Thyroid gland (tissue), 4 donors: ENCODE measurements at regions not wholly inside any gene's neighbourhood (a gene's known extent, or its start where the extent isn't known, plus 50 kb on each side); places are given as distances from the start of the nearest gene placed in this dataset.

ENCODE experiments used
- DNase-seq, 2 donors: peaks; one replicate each; pipeline ENCODE4 v3.0.0-alpha.2; 2019
- H3K27ac ChIP-seq, 3 donors: fragments of 200-600 bp; sonication (generic); 1 replicate in 2 of 3; 2 replicates in 1 of 3; pipeline ENCODE4 v1.5.1; 2016 to 2019; ENCODE audit warnings: mild to moderate bottlenecking in 1 of 3, moderate library complexity in 1 of 3
- H3K27me3 ChIP-seq: fragments of 200-600 bp; sonication (generic); one replicate; pipeline ENCODE4 v1.5.1; 2019
- H3K36me3 ChIP-seq, 2 donors: fragments of 200-600 bp; sonication (generic); one replicate each; pipeline ENCODE4 v1.5.1; 2016 to 2019
- H3K4me1 ChIP-seq, 2 donors: fragments of 200-600 bp; sonication (generic); one replicate each; pipeline ENCODE4 v1.5.1; 2017 to 2019
- H3K4me3 ChIP-seq, 3 donors: fragments of 200-600 bp; sonication (generic); replicated peaks in 1 of 3; 1 replicate in 2 of 3; 2 replicates in 1 of 3; pipeline ENCODE4 v1.5.1; 2016; ENCODE audit warnings: mild to moderate bottlenecking in 1 of 3
- H3K9me3 ChIP-seq: fragments of 200-600 bp; sonication (generic); one replicate; pipeline ENCODE4 v1.5.1; 2017
- POLR2A ChIP-seq, 2 donors: fragments of 450-650 bp; IDR thresholded peaks; one replicate each; pipeline ENCODE4 v1.6.1; 2017; ENCODE audit warnings: antibody characterized with exemption in 2 of 2, mild to moderate bottlenecking in 2 of 2, moderate library complexity in 1 of 2
- WGBS, 2 donors: methylation state at CpG; one replicate each; pipeline ENCODE4 v1.1.5; 2017; 5-methylcytosine and 5-hydroxymethylcytosine counted together
- intact Hi-C: fragments of 100-400 bp; cut with DNase I; formaldehyde crosslinking; loops from one replicate; pipeline ENCODE4 v1.15.1; 2023
- TF ChIP-seq, protein P1 (sequence below), 6 experiments: fragments of 200-600 bp in 3 of 6; fragments of 450-650 bp in 3 of 6; sonication (generic) in 3 of 6; IDR thresholded peaks; one replicate each; pipeline ENCODE4 v1.5.1; 2016 to 2019; ENCODE audit warnings: antibody characterized with exemption in 6 of 6, mild to moderate bottlenecking in 2 of 6, inconsistent platforms in 1 of 6, moderate library complexity in 1 of 6

DNA sequence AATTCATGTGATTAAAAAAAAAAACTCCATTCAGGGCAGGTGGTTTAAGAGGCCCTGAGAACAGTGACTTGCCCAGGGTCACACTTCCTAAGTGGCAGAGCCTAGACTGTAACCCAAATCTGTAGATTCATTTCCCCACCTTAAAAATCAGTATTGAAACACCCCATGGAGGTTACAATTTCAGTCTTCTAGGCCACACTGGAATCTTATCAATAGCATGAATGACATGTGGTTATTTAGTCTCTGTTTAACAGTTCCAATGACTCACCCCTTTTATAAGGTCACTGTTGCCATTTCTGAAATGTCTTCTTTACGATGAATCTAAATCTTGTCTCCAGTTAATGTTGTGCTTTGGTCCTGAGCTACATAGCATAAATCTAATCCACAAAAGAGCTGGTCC, 262.3 kb upstream of the GRIP1 start:
- no peaks in the 10 kb centered on the region for H3K36me3 ChIP-seq
- H3K27ac ChIP-seq, result no peak overlapping the region
- H3K27me3 ChIP-seq, result no peaks in the 10 kb centered on the region
- DNase-seq, result no peak
- intact Hi-C loops, result no loop called here
- no peaks in the 10 kb centered on the region for H3K4me1 ChIP-seq
- H3K9me3 ChIP-seq, result no peaks in the 10 kb centered on the region
- no peak overlapping the region for H3K4me3 ChIP-seq
- TF ChIP-seq, protein P1, sequence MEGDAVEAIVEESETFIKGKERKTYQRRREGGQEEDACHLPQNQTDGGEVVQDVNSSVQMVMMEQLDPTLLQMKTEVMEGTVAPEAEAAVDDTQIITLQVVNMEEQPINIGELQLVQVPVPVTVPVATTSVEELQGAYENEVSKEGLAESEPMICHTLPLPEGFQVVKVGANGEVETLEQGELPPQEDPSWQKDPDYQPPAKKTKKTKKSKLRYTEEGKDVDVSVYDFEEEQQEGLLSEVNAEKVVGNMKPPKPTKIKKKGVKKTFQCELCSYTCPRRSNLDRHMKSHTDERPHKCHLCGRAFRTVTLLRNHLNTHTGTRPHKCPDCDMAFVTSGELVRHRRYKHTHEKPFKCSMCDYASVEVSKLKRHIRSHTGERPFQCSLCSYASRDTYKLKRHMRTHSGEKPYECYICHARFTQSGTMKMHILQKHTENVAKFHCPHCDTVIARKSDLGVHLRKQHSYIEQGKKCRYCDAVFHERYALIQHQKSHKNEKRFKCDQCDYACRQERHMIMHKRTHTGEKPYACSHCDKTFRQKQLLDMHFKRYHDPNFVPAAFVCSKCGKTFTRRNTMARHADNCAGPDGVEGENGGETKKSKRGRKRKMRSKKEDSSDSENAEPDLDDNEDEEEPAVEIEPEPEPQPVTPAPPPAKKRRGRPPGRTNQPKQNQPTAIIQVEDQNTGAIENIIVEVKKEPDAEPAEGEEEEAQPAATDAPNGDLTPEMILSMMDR (IDR thresholded peaks at IDR 0.05), result no peak
- no peak for TF ChIP-seq POLR2A (IDR thresholded peaks at IDR 0.05)
- 93% methylated on average over 1 of the region's 1 CpG for WGBS, 2 donors

DNA sequence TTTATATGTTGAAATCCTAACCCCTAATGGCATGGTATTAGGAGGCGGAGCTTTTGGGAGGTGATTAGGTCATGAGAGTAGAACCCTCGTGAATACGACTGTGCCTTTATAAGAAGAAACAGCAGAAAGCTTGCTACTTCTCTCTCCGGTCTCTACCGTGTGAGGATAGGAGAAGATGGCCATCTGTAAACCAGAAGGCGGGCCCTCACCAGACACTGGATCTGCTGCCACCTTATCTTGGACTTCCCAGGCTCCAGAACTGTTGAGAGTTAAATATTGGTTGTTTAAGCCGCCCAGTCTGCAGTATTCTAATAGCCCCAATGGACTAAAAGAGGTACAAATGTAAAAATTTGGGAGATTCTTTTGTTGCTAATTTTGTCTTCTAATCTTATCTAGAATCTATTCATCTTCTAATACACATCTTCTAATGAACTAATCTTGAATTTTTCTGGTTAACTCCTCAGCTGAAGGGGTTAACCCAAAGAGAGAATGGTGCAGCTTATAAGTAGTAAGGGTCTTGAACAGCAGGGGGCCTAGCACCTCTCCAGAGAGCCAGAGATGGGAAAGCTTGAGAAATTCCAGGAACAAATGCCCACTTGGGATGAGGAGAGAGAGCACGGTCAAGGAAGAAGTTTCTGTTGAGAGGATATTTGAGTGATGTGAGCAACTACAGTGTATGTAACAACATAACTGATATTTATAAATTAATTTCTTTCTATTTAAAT, 264.0 kb upstream of the GRIP1 start:
- TF ChIP-seq, protein P1 (IDR thresholded peaks at IDR 0.05), result no peak
- TF ChIP-seq POLR2A (IDR thresholded peaks at IDR 0.05), result no peak
- intact Hi-C loops, result no loop called here
- 93 to 94% methylated on average over 8 of the region's 8 CpGs for WGBS, 2 donors
- no peak for DNase-seq
- Histone ChIP-seq H3K27ac (no peak overlapping the region), H3K4me3 (no peak overlapping the region), H3K27me3 (no peaks in the 10 kb centered on the region), H3K9me3 (no peaks in the 10 kb centered on the region), H3K4me1 (no peaks in the 10 kb centered on the region), H3K36me3 (no peaks in the 10 kb centered on the region)

DNA sequence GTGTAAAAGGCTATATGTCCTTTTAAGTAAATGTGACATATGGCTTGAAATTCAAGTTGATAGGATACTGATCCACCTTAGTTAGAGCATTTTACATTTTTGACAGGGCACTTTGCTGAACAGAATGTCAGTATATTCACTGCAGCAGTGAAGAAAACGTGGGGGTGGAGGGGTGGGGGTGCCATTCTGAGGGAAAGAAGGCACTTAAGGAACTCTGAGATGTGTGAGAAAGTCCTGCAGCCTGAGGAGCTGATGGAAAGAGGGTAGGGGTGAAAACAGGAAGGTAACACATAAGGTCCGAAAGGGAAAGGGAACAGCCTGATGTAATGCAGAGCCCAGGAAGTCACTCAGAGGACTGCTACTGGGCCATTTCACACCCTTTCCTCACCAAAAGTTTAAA, 265.5 kb upstream of the GRIP1 start:
- TF ChIP-seq, protein P1 (IDR thresholded peaks at IDR 0.05), result no peak
- TF ChIP-seq POLR2A (IDR thresholded peaks at IDR 0.05), result no peak
- intact Hi-C loops, result no loop called here
- no peaks in the 10 kb centered on the region for H3K36me3 ChIP-seq
- H3K9me3 ChIP-seq, result no peaks in the 10 kb centered on the region
- H3K27ac ChIP-seq, result no peak overlapping the region
- no peaks in the 10 kb centered on the region for H3K4me1 ChIP-seq
- H3K4me3 ChIP-seq, result no peak overlapping the region
- DNase-seq, result no peak
- WGBS, 2 donors, result 53 to 65% methylated on average over 2 of the region's 2 CpGs
- no peaks in the 10 kb centered on the region for H3K27me3 ChIP-seq

DNA sequence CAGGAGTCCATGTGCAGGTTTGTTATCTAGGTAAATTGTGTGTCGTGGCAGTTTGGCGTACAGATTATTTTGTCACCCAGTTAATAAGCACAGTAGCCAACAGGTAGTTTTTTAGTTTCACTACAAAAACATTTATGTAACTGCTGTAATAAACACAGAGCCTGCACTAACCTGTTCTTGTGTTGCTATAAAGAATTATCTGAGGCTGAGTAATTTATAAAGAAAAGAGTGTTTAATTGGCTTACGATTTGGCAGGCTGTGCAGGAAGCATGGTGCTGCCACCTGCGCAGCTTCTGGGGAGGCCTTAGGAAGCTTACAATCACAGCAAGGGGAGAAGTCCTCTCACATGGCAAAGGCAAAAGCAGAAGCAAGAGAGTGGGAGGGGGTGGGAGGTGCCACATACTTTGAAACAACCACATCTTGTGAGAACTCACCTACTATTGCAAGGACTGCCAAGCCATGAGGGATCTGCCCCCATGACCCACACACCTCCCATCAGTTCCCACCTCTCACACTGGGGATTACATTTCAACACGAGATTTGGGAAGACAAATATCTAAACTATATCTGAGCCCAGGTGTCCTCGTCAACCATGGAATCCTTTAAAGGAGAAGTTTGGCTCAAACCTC, 266.4 kb upstream of the GRIP1 start:
- no peak for DNase-seq
- 88 to 89% methylated on average over 6 of the region's 6 CpGs for WGBS, 2 donors
- H3K27ac ChIP-seq, result no peak overlapping the region
- TF ChIP-seq, protein P1 (IDR thresholded peaks at IDR 0.05), result no peak
- no peak for TF ChIP-seq POLR2A (IDR thresholded peaks at IDR 0.05)
- no peaks in the 10 kb centered on the region for H3K9me3 ChIP-seq
- no peaks in the 10 kb centered on the region for H3K27me3 ChIP-seq
- H3K36me3 ChIP-seq, result no peaks in the 10 kb centered on the region
- intact Hi-C loops, result no loop called here
- no peak overlapping the region for H3K4me3 ChIP-seq
- H3K4me1 ChIP-seq, result no peaks in the 10 kb centered on the region

DNA sequence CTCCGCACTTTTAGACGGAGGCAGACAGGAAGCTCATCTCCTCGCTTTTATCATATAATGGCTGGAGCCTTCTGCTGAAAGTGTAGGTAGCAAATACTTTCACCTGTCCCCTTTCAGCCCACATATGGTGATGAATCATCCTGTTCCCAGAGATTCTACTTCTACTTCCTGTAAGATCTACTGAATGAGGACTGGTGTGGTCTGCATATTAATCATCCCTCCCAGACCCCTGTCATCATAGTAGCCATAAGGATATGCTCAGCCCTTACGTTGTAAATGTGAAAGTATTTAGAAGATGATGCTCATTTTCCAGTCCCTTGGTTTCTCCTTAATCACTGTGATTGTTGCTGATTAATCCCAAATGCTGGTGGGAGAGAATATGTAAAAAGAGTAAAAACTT, 268.2 kb upstream of the GRIP1 start:
- 75 to 91% methylated on average over 4 of the region's 4 CpGs for WGBS, 2 donors
- TF ChIP-seq, protein P1 (IDR thresholded peaks at IDR 0.05), result no peak
- TF ChIP-seq POLR2A (IDR thresholded peaks at IDR 0.05), result no peak
- H3K36me3 ChIP-seq, result no peaks in the 10 kb centered on the region
- H3K27me3 ChIP-seq, result no peaks in the 10 kb centered on the region
- no peak overlapping the region for H3K27ac ChIP-seq
- no peak for DNase-seq
- H3K4me3 ChIP-seq, result no peak overlapping the region
- intact Hi-C loops, result no loop called here
- H3K9me3 ChIP-seq, result no peaks in the 10 kb centered on the region
- H3K4me1 ChIP-seq, result peaks cover 0 to 3% of the 10 kb centered on the region in 2 donors
